HEK293 (cell line): ENCODE measurements at regions not wholly inside any gene's neighbourhood (a gene's known extent, or its start where the extent isn't known, plus 50 kb on each side); places are given as distances from the start of the nearest gene placed in this dataset.

ENCODE experiments used
- AEBP2 ChIP-seq: fragments of 450-650 bp; formaldehyde crosslinking; IDR thresholded peaks from 2 replicates; pipeline ENCODE4 v1.5.1; 2016; ENCODE audit warnings: missing biosample characterization, missing genetic modification characterization, borderline replicate concordance
- CTCF ChIP-seq: fragments of 450-650 bp; formaldehyde crosslinking; IDR thresholded peaks from 2 replicates; pipeline ENCODE4 v1.5.1; 2016; ENCODE audit warnings: missing biosample characterization, missing genetic modification characterization
- KLF7 ChIP-seq: fragments of 450-650 bp; formaldehyde crosslinking; IDR thresholded peaks from 2 replicates; pipeline ENCODE4 v1.5.1; 2016; ENCODE audit warnings: missing biosample characterization, missing genetic modification characterization, borderline replicate concordance
- PRDM2 ChIP-seq: fragments of 450-650 bp; formaldehyde crosslinking; IDR thresholded peaks from 2 replicates; pipeline ENCODE4 v1.5.1; 2016; ENCODE audit warnings: missing biosample characterization, missing genetic modification characterization, borderline replicate concordance
- ZBTB21 ChIP-seq: fragments of 450-650 bp; formaldehyde crosslinking; IDR thresholded peaks from 2 replicates; pipeline ENCODE4 v1.5.1; 2017; ENCODE audit warnings: missing biosample characterization, missing genetic modification characterization
- ZFP37 ChIP-seq: fragments of 450-650 bp; formaldehyde crosslinking; IDR thresholded peaks from 2 replicates; pipeline ENCODE4 v1.5.1; 2016; ENCODE audit warnings: missing biosample characterization, missing genetic modification characterization
- ZNF114 ChIP-seq: fragments of 450-650 bp; formaldehyde crosslinking; IDR thresholded peaks from 2 replicates; pipeline ENCODE4 v1.5.0; 2017; ENCODE audit warnings: missing biosample characterization, missing genetic modification characterization
- ZNF18 ChIP-seq: fragments of 450-650 bp; formaldehyde crosslinking; IDR thresholded peaks from 2 replicates; pipeline ENCODE4 v1.5.1; 2016; ENCODE audit warnings: missing biosample characterization, missing genetic modification characterization
- ZNF23 ChIP-seq: fragments of 450-650 bp; formaldehyde crosslinking; IDR thresholded peaks from 2 replicates; pipeline ENCODE4 v1.5.1; 2016; ENCODE audit warnings: missing biosample characterization, missing genetic modification characterization, borderline replicate concordance
- ZNF24 ChIP-seq: fragments of 450-650 bp; formaldehyde crosslinking; IDR thresholded peaks from 2 replicates; pipeline ENCODE4 v1.5.1; 2016; ENCODE audit warnings: missing biosample characterization, missing genetic modification characterization
- ZNF350 ChIP-seq: fragments of 450-650 bp; formaldehyde crosslinking; IDR thresholded peaks from 2 replicates; pipeline ENCODE4 v1.5.0; 2017; ENCODE audit warnings: missing biosample characterization, mild to moderate bottlenecking, missing genetic modification characterization
- ZNF48 ChIP-seq: fragments of 450-650 bp; formaldehyde crosslinking; IDR thresholded peaks from 2 replicates; pipeline ENCODE4 v1.5.1; 2016; ENCODE audit warnings: missing biosample characterization, missing genetic modification characterization
- ZNF521 ChIP-seq: fragments of 450-650 bp; formaldehyde crosslinking; IDR thresholded peaks from 2 replicates; pipeline ENCODE4 v1.5.1; 2017; ENCODE audit warnings: missing biosample characterization, mild to moderate bottlenecking, missing genetic modification characterization
- ZNF610 ChIP-seq: fragments of 450-650 bp; formaldehyde crosslinking; IDR thresholded peaks from 2 replicates; pipeline ENCODE4 v1.5.1; 2016; ENCODE audit warnings: missing biosample characterization, missing genetic modification characterization, borderline replicate concordance
- ZNF626 ChIP-seq: fragments of 450-650 bp; sonication (Bioruptor Pico); formaldehyde crosslinking; IDR thresholded peaks from 2 replicates; pipeline ENCODE4 v1.5.1; 2018; ENCODE audit warnings: missing biosample characterization, missing genetic modification characterization, inconsistent platforms
- TF ChIP-seq, protein P1 (sequence below): fragments of 450-650 bp; IDR thresholded peaks from 2 replicates; pipeline ENCODE4 v1.5.1; 2018; ENCODE audit warnings: missing biosample characterization, missing genetic modification characterization
- TF ChIP-seq, protein P2 (sequence below): fragments of 450-650 bp; formaldehyde crosslinking; IDR thresholded peaks from 2 replicates; pipeline ENCODE4 v1.5.1; 2016; ENCODE audit warnings: missing biosample characterization, missing genetic modification characterization

DNA sequence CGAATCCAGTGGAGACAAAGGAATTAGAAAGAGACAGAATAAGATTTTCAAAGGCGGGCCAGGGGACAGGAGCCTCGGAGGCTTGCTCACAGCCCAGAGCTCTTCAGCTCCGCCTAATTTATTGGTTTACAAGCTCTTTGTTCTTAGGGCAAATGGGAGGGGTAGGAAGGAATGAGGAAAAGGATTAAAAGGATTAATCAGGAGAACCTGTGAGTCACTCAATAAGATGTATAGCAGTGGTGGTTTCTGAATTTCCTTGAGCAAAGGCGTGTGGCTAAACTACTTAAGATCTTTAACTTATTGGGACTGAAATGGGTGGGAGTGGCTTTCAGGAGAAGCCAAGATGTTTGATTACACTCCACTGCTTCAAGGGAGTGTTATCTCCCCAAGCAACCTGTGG lies 456.0 kb upstream of the SPANXN1 start (continued):
- no peak for TF ChIP-seq PRDM2 (tag by site-specific recombination)
- no peak for TF ChIP-seq ZNF23 (tag by site-specific recombination)
- TF ChIP-seq ZNF626 (tag by site-specific recombination), result no peak
- no peak for TF ChIP-seq ZBTB21 (tag by site-specific recombination)
- TF ChIP-seq, protein P1, sequence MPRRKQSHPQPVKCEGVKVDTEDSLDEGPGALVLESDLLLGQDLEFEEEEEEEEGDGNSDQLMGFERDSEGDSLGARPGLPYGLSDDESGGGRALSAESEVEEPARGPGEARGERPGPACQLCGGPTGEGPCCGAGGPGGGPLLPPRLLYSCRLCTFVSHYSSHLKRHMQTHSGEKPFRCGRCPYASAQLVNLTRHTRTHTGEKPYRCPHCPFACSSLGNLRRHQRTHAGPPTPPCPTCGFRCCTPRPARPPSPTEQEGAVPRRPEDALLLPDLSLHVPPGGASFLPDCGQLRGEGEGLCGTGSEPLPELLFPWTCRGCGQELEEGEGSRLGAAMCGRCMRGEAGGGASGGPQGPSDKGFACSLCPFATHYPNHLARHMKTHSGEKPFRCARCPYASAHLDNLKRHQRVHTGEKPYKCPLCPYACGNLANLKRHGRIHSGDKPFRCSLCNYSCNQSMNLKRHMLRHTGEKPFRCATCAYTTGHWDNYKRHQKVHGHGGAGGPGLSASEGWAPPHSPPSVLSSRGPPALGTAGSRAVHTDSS (tag by site-specific recombination), result no peak
- TF ChIP-seq ZNF48 (tag by site-specific recombination), result no peak
- TF ChIP-seq ZNF18 (tag by site-specific recombination), result no peak
- TF ChIP-seq ZNF521 (tag by site-specific recombination), result no peak
- no peak for TF ChIP-seq CTCF (tag by site-specific recombination)
- no peak for TF ChIP-seq AEBP2 (tag by site-specific recombination)
- TF ChIP-seq, protein P2, sequence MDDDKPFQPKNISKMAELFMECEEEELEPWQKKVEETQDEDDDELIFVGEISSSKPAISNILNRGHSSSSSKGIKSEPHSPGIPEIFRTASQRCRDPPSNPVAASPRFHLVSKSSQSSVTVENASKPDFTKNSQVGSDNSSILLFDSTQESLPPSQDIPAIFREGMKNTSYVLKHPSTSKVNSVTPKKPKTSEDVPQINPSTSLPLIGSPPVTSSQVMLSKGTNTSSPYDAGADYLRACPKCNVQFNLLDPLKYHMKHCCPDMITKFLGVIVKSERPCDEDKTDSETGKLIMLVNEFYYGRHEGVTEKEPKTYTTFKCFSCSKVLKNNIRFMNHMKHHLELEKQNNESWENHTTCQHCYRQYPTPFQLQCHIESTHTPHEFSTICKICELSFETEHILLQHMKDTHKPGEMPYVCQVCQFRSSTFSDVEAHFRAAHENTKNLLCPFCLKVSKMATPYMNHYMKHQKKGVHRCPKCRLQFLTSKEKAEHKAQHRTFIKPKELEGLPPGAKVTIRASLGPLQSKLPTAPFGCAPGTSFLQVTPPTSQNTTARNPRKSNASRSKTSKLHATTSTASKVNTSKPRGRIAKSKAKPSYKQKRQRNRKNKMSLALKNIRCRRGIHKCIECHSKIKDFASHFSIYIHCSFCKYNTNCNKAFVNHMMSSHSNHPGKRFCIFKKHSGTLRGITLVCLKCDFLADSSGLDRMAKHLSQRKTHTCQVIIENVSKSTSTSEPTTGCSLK, result no peak
- no peak for TF ChIP-seq ZNF610 (tag by site-specific recombination)
- no peak for TF ChIP-seq ZNF350 (tag by site-specific recombination)
- no peak for TF ChIP-seq ZFP37 (tag by site-specific recombination)
- TF ChIP-seq ZNF24 (tag by site-specific recombination), result no peak
- TF ChIP-seq ZNF114 (tag by site-specific recombination), result no peak
- TF ChIP-seq KLF7 (tag by site-specific recombination), result no peak
